ENCODE measurements at regions not wholly inside any gene's neighbourhood (a gene's known extent, or its start where the extent isn't known, plus 50 kb on each side); places are given as distances from the start of the nearest gene placed in this dataset.
"Not testable (repeated sequence)": the region's sequence is repeated elsewhere in the genome, so short reads cannot be mapped to it uniquely, and the experiment has no call there.

DNA sequence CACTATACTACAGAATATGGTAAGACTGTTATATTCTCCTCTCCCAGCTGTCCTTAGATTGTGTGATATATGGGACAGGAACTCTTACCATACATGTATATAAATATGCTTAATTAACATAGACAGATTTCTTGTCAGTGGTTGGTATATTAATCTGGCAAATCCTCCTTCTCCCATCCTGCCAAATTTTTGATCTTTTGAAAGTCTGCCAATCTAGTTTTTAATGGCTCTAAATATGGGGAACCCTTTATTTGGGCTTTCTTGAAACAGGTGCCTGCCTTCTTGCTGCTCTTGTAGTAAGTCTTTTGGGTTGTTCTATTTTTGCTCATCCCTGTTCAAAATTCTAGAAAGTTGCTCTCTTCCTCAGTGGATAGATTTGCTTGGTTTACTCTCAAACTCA lies 63.5 kb downstream of the SPATA31D1 start:
- Histone ChIP-seq H3K27me3 (ENCODE audit: control insufficient read depth, insufficient read depth, low read length) (no peaks in the 10 kb centered on the region), H3K36me3 (ENCODE audit: control insufficient read depth, insufficient read depth, low read length) (no peaks in the 10 kb centered on the region), H3K4me3 (ENCODE audit: low read depth, low read length) (no peak overlapping the region)
- DNase-seq (ENCODE audit: low read depth) (no peak), FAIRE-seq (no peak)
- TF ChIP-seq, protein P1, sequence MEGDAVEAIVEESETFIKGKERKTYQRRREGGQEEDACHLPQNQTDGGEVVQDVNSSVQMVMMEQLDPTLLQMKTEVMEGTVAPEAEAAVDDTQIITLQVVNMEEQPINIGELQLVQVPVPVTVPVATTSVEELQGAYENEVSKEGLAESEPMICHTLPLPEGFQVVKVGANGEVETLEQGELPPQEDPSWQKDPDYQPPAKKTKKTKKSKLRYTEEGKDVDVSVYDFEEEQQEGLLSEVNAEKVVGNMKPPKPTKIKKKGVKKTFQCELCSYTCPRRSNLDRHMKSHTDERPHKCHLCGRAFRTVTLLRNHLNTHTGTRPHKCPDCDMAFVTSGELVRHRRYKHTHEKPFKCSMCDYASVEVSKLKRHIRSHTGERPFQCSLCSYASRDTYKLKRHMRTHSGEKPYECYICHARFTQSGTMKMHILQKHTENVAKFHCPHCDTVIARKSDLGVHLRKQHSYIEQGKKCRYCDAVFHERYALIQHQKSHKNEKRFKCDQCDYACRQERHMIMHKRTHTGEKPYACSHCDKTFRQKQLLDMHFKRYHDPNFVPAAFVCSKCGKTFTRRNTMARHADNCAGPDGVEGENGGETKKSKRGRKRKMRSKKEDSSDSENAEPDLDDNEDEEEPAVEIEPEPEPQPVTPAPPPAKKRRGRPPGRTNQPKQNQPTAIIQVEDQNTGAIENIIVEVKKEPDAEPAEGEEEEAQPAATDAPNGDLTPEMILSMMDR (IDR thresholded peaks at IDR 0.05; ENCODE audit: insufficient read depth, low read length, severe bottlenecking): no peak

DNA sequence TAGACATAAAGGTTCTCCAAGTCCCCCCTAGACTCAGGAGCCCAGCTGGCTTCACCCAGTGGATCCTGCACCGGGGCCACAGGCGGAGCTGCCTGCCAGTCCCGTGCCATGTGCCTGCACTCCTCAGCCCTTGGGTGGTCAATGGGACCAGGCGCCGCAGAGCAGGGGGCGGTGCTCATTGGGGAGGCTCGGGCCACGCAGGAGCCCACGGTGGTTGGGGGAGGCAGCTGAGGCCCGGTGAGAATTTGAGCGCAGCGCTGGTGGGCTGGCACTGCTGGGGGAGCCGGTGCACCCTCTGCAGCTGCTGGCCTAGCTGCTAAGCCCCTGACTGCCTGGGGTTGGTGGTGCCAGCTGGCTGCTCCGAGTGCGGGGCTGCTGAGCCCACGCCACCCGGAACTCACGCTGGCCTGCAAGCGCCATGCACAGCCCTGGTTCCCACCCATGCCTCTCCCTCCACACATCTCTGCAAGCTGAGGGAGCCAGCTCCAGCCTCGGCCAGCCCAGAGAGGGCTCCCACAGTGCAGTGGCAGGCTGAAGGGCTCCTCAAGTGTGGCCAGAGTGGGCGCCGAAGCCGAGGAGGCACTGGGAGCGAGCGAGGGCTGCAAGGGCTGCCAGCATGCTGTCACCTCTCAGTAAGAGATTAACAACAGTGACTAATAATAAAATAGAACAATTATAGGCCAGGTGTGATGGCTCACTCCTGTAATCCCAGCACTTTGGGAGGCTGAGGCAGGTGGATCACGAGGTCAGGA lies 65.9 kb downstream of the SPATA31D1 start:
- no peak overlapping the region for H3K4me3 ChIP-seq (ENCODE audit: low read depth, low read length)
- no peaks in the 10 kb centered on the region for H3K27me3 ChIP-seq (ENCODE audit: control insufficient read depth, insufficient read depth, low read length)
- no peaks in the 10 kb centered on the region for H3K36me3 ChIP-seq (ENCODE audit: control insufficient read depth, insufficient read depth, low read length)
- TF ChIP-seq, protein P1 (IDR thresholded peaks at IDR 0.05; ENCODE audit: insufficient read depth, low read length, severe bottlenecking): no peak
- no peak for DNase-seq (ENCODE audit: low read depth)
- FAIRE-seq: no peak

DNA sequence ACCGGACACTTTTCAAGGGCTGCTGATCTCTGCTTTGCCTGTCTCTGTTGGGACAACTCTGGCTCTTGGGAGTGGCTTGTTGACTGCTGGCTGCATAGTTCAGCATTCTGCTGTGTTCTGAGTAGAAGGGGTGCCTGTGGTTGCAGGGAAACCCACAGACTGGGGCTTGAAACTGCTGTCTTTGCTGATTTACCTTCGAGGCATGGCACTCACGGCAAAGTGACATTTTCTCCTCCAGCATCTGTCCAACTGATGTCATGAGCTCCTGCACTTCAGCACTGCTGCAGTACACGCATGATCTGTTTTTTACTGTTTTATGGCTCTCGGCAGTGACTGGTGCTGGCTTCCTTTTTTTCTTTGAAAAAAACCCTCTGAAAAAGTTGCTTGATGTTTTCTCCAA lies 69.2 kb downstream of the SPATA31D1 start:
- H3K27me3 ChIP-seq (ENCODE audit: control insufficient read depth, insufficient read depth, low read length): no peaks in the 10 kb centered on the region
- H3K4me3 ChIP-seq (ENCODE audit: low read depth, low read length): no peak overlapping the region
- TF ChIP-seq, protein P1 (IDR thresholded peaks at IDR 0.05; ENCODE audit: insufficient read depth, low read length, severe bottlenecking): no peak
- FAIRE-seq (no peak), DNase-seq (ENCODE audit: low read depth) (no peak)
- H3K36me3 ChIP-seq (ENCODE audit: control insufficient read depth, insufficient read depth, low read length): no peaks in the 10 kb centered on the region

DNA sequence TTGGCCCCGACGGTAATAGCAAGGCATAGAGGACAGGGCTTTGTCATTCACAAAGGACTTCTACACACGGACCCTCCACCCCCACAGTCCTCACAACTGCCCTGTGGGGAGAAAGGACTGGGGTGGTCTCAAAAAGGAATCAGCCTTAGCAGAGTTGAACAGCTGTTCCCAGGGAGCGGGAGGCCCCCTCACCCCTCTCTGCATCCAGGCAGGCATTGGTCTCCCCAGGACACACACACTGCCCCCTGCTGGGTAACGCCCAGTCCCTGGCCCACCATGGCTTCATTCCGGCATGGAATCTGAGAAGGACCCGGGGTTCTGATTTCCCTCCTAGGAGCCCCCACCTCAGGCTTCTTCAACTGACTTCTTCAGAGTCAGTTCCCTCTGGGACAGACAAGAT lies 73.2 kb downstream of the SPATA31D1 start:
- not testable (repeated sequence) for H3K36me3 ChIP-seq (ENCODE audit: control insufficient read depth, insufficient read depth, low read length); DNase-seq (ENCODE audit: low read depth); FAIRE-seq; H3K4me3 ChIP-seq (ENCODE audit: low read depth, low read length); H3K27me3 ChIP-seq (ENCODE audit: control insufficient read depth, insufficient read depth, low read length)

DNA sequence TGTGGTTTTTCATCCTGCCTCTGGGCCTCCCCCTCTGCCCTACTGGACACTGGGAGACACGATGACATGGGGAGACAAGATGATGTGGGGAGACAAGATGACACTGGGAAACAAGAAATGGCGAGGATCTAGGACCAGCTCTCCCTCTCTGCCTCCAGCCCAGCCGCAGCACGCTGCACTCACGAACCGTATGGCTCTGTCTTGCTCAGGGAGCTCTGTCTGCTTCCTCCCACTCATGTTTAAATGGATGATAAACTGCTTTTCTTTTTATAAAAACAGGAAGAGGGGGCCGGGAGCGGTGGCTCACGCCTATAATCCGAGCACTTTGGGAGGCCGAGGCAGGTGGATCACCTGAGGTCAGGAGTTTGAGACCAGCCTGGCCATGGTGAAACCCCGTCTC lies 73.7 kb downstream of the SPATA31D1 start:
- Histone ChIP-seq H3K4me3 (ENCODE audit: low read depth, low read length) (no peak overlapping the region), H3K36me3 (ENCODE audit: control insufficient read depth, insufficient read depth, low read length) (no peaks in the 10 kb centered on the region), H3K27me3 (ENCODE audit: control insufficient read depth, insufficient read depth, low read length) (no peaks in the 10 kb centered on the region)
- no peak for DNase-seq (ENCODE audit: low read depth)
- FAIRE-seq: no peak
- TF ChIP-seq, protein P1 (IDR thresholded peaks at IDR 0.05; ENCODE audit: insufficient read depth, low read length, severe bottlenecking): no peak

DNA sequence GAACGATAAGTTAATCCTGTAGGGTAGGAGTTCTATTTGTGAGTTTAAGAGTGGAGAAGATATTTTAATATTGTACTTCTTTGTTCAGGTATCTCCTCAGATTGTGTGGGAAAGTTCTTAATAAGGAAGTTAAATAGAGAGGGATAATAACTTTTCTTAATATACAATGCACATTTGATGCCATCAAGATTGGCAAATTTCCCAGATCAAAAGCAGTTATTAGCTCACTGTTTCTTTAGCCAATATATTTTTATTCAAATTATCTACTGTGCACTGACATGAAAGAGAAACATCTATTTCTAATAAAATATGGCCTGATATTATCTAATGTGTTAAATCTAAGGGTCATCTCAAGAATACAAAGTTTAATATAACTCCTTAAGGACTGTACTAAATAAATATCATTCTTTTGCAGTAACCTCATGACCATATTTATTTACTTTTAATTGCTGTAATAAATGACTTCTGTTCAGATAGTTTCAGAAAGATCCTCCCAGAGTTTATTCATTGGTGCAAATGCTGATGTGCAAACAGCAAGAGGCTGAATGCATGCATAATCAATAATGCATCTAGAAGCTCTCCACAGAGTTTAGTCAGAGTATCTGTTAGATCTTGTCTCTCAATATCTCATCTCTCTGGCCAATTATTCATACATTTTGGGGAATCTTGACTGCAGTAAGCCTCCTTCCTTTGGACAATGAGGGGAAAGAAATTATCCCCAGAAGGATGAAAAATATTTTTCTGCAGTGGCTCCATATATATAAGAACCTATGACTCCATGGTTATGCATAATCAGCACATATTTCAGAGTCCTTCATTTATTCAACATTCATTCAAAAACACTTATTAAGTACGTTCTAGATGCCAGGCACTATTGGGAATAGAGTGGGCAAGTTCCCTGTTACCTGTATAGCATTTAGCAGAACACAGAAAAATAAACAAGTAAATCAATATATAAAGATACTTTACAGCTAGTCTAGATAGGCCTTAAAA lies 85.3 kb downstream of the SPATA31D1 start:
- H3K4me3 ChIP-seq (ENCODE audit: low read depth, low read length): no peak overlapping the region
- FAIRE-seq: no peak

More for the DNA sequence above, 85.3 kb downstream of the SPATA31D1 start:
- no peaks in the 10 kb centered on the region for H3K36me3 ChIP-seq (ENCODE audit: control insufficient read depth, insufficient read depth, low read length)
- H3K27me3 ChIP-seq (ENCODE audit: control insufficient read depth, insufficient read depth, low read length): peaks cover 1% of the 10 kb centered on the region
- no peak for DNase-seq (ENCODE audit: low read depth)
- TF ChIP-seq, protein P1 (IDR thresholded peaks at IDR 0.05; ENCODE audit: insufficient read depth, low read length, severe bottlenecking): no peak

Data from bronchial epithelial cell (primary cell).